22Rv1 (cell line): ENCODE measurements at regions not wholly inside any gene's neighbourhood (a gene's known extent, or its start where the extent isn't known, plus 50 kb on each side); places are given as distances from the start of the nearest gene placed in this dataset.

Source experiments
- CTCF ChIP-seq: fragments of 450-650 bp; IDR thresholded peaks from 2 replicates; pipeline ENCODE4 v1.5.1; 2017; ENCODE audit warnings: mild to moderate bottlenecking
- ZFX ChIP-seq: fragments of 450-650 bp; IDR thresholded peaks from 2 replicates; pipeline ENCODE4 v1.6.1; 2017; ENCODE audit warnings: antibody characterized with exemption, borderline replicate concordance

- TF ChIP-seq CTCF (no peak), ZFX (no peak)
Measured at GRCh38 chr22:22392131-22392530, 116.4 kb downstream of the ZNF280B start.
